HEK293 (cell line): ENCODE measurements at regions not wholly inside any gene's neighbourhood (a gene's known extent, or its start where the extent isn't known, plus 50 kb on each side); places are given as distances from the start of the nearest gene placed in this dataset.

Experiments
- CTCF ChIA-PET: fragments of 350-600 bp; formaldehyde crosslinking; extraction: SDS; loops from one replicate; lab custom pipeline; 2021; ENCODE audit warnings: antibody characterized with exemption; lab: Yijun Ruan, JAX
- POLR2A ChIA-PET: fragments of 300-600 bp; formaldehyde crosslinking; extraction: SDS; loops from one replicate; lab custom pipeline; 2020; ENCODE audit warnings: antibody characterized with exemption, inconsistent platforms; lab: Yijun Ruan, JAX
- H3K27ac ChIP-seq: fragments of 200-500 bp; sonication (Bioruptor generic); 2 replicates; pipeline ENCODE4 v1.5.1; 2014; ENCODE audit warnings: low read depth, low read length, control low read depth, inconsistent platforms; ENCODE audit errors: extremely low read depth
- H3K36me3 ChIP-seq, 2 experiments: fragments of 200-500 bp in 1 of 2; sonication (Bioruptor generic) in 1 of 2; 1 replicate in 1 of 2; 2 replicates in 1 of 2; pipeline ENCODE4 v1.5.1; 2014 to 2017; ENCODE audit warnings: inconsistent platforms in 2 of 2, low read length in 2 of 2; ENCODE audit not compliant: control insufficient read depth in 2 of 2, insufficient read depth in 1 of 2
- H3K4me1 ChIP-seq: fragments of 200-500 bp; sonication (Bioruptor generic); 2 replicates; pipeline ENCODE4 v1.5.1; 2014; ENCODE audit warnings: mild to moderate bottlenecking, low read length, inconsistent platforms; ENCODE audit not compliant: control insufficient read depth, insufficient read depth
- H3K4me3 ChIP-seq: 2 replicates; pipeline ENCODE4 v1.5.1; 2011; ENCODE audit warnings: low read depth, mild to moderate bottlenecking, control low read depth, low read length, moderate library complexity
- H3K9me3 ChIP-seq: fragments of 200-500 bp; sonication (Bioruptor generic); 2 replicates; pipeline ENCODE4 v1.5.1; 2014; ENCODE audit warnings: low read depth, low read length, inconsistent platforms; ENCODE audit not compliant: control insufficient read depth, insufficient read depth
- FEZF1 ChIP-seq: fragments of 450-650 bp; formaldehyde crosslinking; IDR thresholded peaks from 2 replicates; pipeline ENCODE4 v1.5.1; 2016; ENCODE audit warnings: missing biosample characterization, missing genetic modification characterization
- GLIS1 ChIP-seq: fragments of 450-650 bp; formaldehyde crosslinking; IDR thresholded peaks from 2 replicates; pipeline ENCODE4 v1.5.1; 2016; ENCODE audit warnings: missing biosample characterization, missing genetic modification characterization
- KLF10 ChIP-seq: fragments of 450-650 bp; IDR thresholded peaks from 2 replicates; pipeline ENCODE4 v1.5.1; 2018; ENCODE audit warnings: missing biosample characterization, mild to moderate bottlenecking, missing genetic modification characterization
- MYNN ChIP-seq: fragments of 450-650 bp; formaldehyde crosslinking; IDR thresholded peaks from 2 replicates; pipeline ENCODE4 v1.5.1; 2016; ENCODE audit warnings: missing biosample characterization, missing genetic modification characterization, borderline replicate concordance
- ZNF223 ChIP-seq: fragments of 450-650 bp; formaldehyde crosslinking; IDR thresholded peaks from 2 replicates; pipeline ENCODE4 v1.5.1; 2016; ENCODE audit warnings: missing biosample characterization, missing genetic modification characterization
- ZNF302 ChIP-seq: fragments of 450-650 bp; formaldehyde crosslinking; IDR thresholded peaks from 2 replicates; pipeline ENCODE4 v1.5.1; 2016; ENCODE audit warnings: missing biosample characterization, missing genetic modification characterization, low read depth
- ZNF37A ChIP-seq: fragments of 450-650 bp; IDR thresholded peaks from 2 replicates; pipeline ENCODE4 v1.5.1; 2018; ENCODE audit warnings: missing biosample characterization, missing genetic modification characterization
- ZNF394 ChIP-seq: fragments of 450-650 bp; formaldehyde crosslinking; IDR thresholded peaks from 2 replicates; pipeline ENCODE4 v1.5.1; 2016; ENCODE audit warnings: missing biosample characterization, missing genetic modification characterization, mild to moderate bottlenecking, moderate library complexity, borderline replicate concordance
- ZNF623 ChIP-seq: fragments of 450-650 bp; formaldehyde crosslinking; IDR thresholded peaks from 2 replicates; pipeline ENCODE4 v1.5.1; 2016; ENCODE audit warnings: missing biosample characterization, missing genetic modification characterization
- ZNF792 ChIP-seq: fragments of 450-650 bp; formaldehyde crosslinking; IDR thresholded peaks from 2 replicates; pipeline ENCODE4 v1.5.1; 2016; ENCODE audit warnings: missing biosample characterization, missing genetic modification characterization
- ZSCAN30 ChIP-seq: fragments of 450-650 bp; IDR thresholded peaks from 2 replicates; pipeline ENCODE4 v1.5.1; 2018; ENCODE audit warnings: missing biosample characterization, mild to moderate bottlenecking, missing genetic modification characterization, moderate library complexity
- TF ChIP-seq, protein P1 (sequence below): fragments of 450-650 bp; formaldehyde crosslinking; IDR thresholded peaks from 2 replicates; pipeline ENCODE4 v1.5.1; 2016; ENCODE audit warnings: missing biosample characterization, missing genetic modification characterization, borderline replicate concordance
- TF ChIP-seq, protein P2 (sequence below): fragments of 450-650 bp; formaldehyde crosslinking; IDR thresholded peaks from 2 replicates; pipeline ENCODE4 v1.5.1; 2016; ENCODE audit warnings: missing biosample characterization, missing genetic modification characterization
- TF ChIP-seq, protein P3 (sequence below): fragments of 450-650 bp; formaldehyde crosslinking; IDR thresholded peaks from 2 replicates; pipeline ENCODE4 v1.5.1; 2016; ENCODE audit warnings: missing biosample characterization, missing genetic modification characterization, borderline replicate concordance

DNA sequence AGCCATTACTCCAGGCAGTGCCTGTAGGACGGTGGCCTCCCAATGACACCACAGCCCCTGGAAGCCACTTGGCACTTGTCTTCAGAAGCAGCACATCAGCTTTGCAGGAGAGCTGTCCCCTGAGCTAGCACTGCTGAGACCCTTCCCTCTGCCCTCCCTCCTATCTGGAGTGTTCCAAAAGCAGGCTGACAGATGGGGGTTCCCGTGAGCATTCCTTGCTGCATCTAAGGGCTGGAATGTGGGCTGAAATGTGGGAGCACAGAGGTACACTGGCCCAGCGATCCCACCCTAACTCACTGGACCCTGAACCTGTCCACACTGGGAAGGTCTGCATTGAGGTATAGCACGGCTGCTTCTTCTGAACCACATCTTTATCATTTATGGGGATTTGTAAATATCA is 230.1 kb downstream of the ANAPC1 start:
- POLR2A ChIA-PET: no interaction called here

GRCh38 chr2:111654829-111655228 is 229.2 kb downstream of the ANAPC1 start:
- H3K4me1 ChIP-seq: no peaks in the 10 kb centered on the region
- ChIA-PET POLR2A (no interaction called here), CTCF (no interaction called here)
- TF ChIP-seq, protein P1, sequence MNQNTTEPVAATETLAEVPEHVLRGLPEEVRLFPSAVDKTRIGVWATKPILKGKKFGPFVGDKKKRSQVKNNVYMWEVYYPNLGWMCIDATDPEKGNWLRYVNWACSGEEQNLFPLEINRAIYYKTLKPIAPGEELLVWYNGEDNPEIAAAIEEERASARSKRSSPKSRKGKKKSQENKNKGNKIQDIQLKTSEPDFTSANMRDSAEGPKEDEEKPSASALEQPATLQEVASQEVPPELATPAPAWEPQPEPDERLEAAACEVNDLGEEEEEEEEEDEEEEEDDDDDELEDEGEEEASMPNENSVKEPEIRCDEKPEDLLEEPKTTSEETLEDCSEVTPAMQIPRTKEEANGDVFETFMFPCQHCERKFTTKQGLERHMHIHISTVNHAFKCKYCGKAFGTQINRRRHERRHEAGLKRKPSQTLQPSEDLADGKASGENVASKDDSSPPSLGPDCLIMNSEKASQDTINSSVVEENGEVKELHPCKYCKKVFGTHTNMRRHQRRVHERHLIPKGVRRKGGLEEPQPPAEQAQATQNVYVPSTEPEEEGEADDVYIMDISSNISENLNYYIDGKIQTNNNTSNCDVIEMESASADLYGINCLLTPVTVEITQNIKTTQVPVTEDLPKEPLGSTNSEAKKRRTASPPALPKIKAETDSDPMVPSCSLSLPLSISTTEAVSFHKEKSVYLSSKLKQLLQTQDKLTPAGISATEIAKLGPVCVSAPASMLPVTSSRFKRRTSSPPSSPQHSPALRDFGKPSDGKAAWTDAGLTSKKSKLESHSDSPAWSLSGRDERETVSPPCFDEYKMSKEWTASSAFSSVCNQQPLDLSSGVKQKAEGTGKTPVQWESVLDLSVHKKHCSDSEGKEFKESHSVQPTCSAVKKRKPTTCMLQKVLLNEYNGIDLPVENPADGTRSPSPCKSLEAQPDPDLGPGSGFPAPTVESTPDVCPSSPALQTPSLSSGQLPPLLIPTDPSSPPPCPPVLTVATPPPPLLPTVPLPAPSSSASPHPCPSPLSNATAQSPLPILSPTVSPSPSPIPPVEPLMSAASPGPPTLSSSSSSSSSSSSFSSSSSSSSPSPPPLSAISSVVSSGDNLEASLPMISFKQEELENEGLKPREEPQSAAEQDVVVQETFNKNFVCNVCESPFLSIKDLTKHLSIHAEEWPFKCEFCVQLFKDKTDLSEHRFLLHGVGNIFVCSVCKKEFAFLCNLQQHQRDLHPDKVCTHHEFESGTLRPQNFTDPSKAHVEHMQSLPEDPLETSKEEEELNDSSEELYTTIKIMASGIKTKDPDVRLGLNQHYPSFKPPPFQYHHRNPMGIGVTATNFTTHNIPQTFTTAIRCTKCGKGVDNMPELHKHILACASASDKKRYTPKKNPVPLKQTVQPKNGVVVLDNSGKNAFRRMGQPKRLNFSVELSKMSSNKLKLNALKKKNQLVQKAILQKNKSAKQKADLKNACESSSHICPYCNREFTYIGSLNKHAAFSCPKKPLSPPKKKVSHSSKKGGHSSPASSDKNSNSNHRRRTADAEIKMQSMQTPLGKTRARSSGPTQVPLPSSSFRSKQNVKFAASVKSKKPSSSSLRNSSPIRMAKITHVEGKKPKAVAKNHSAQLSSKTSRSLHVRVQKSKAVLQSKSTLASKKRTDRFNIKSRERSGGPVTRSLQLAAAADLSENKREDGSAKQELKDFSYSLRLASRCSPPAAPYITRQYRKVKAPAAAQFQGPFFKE (tag by site-specific recombination): no peak
- TF ChIP-seq ZNF223 (tag by site-specific recombination) (0 out of 2 replicates have a peak, but pooled peaks have one; percentile 11), ZNF394 (no peak)
- no peaks in the 10 kb centered on the region for H3K36me3 ChIP-seq
- H3K4me3 ChIP-seq: no peak overlapping the region
- no peaks in the 10 kb centered on the region for H3K9me3 ChIP-seq
- H3K27ac ChIP-seq: no peak overlapping the region

More for the DNA sequence above, 230.1 kb downstream of the ANAPC1 start:
- H3K4me3 ChIP-seq: no peak overlapping the region
- CTCF ChIA-PET: no interaction called here
- H3K4me1 ChIP-seq: no peaks in the 10 kb centered on the region
- H3K9me3 ChIP-seq: no peaks in the 10 kb centered on the region
- no peaks in the 10 kb centered on the region for H3K36me3 ChIP-seq
- no peak for TF ChIP-seq GLIS1 (tag by site-specific recombination)
- TF ChIP-seq ZNF302 (tag by site-specific recombination): no peak
- TF ChIP-seq MYNN (tag by site-specific recombination): no peak
- TF ChIP-seq ZNF37A (tag by site-specific recombination): no peak
- TF ChIP-seq ZNF792: no peak
- no peak for TF ChIP-seq FEZF1 (tag by site-specific recombination)
- TF ChIP-seq, protein P2, sequence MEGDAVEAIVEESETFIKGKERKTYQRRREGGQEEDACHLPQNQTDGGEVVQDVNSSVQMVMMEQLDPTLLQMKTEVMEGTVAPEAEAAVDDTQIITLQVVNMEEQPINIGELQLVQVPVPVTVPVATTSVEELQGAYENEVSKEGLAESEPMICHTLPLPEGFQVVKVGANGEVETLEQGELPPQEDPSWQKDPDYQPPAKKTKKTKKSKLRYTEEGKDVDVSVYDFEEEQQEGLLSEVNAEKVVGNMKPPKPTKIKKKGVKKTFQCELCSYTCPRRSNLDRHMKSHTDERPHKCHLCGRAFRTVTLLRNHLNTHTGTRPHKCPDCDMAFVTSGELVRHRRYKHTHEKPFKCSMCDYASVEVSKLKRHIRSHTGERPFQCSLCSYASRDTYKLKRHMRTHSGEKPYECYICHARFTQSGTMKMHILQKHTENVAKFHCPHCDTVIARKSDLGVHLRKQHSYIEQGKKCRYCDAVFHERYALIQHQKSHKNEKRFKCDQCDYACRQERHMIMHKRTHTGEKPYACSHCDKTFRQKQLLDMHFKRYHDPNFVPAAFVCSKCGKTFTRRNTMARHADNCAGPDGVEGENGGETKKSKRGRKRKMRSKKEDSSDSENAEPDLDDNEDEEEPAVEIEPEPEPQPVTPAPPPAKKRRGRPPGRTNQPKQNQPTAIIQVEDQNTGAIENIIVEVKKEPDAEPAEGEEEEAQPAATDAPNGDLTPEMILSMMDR (tag by site-specific recombination): no peak
- no peak for TF ChIP-seq ZSCAN30 (tag by site-specific recombination)
- H3K27ac ChIP-seq: no peak overlapping the region

GRCh38 chr2:111656436-111656835 is 227.6 kb downstream of the ANAPC1 start:
- Histone ChIP-seq H3K4me3 (no peak overlapping the region), H3K36me3 (no peaks in the 10 kb centered on the region), H3K9me3 (no peaks in the 10 kb centered on the region), H3K27ac (no peak overlapping the region), H3K4me1 (no peaks in the 10 kb centered on the region)
- CTCF ChIA-PET: no interaction called here
- TF ChIP-seq ZNF623 (tag by site-specific recombination) (no peak), GLIS1 (tag by site-specific recombination) (no peak), KLF10 (no peak)
- TF ChIP-seq, protein P3, sequence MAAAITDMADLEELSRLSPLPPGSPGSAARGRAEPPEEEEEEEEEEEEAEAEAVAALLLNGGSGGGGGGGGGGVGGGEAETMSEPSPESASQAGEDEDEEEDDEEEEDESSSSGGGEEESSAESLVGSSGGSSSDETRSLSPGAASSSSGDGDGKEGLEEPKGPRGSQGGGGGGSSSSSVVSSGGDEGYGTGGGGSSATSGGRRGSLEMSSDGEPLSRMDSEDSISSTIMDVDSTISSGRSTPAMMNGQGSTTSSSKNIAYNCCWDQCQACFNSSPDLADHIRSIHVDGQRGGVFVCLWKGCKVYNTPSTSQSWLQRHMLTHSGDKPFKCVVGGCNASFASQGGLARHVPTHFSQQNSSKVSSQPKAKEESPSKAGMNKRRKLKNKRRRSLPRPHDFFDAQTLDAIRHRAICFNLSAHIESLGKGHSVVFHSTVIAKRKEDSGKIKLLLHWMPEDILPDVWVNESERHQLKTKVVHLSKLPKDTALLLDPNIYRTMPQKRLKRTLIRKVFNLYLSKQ (tag by site-specific recombination): no peak
- POLR2A ChIA-PET: no interaction called here
